Activated naive CD4-positive, alpha-beta T cell treated with anti-CD3 and anti-CD28 coated beads, Interleukin-2, amount 10 ng/mL, durations not matched to agents 7 days and 5 days (primary cell): ENCODE measurements at regions not wholly inside any gene's neighbourhood (a gene's known extent, or its start where the extent isn't known, plus 50 kb on each side); places are given as distances from the start of the nearest gene placed in this dataset.

ENCODE experiments used
- CTCF ChIA-PET: fragments of 350-600 bp; sonication (Branson Sonifier 250); formaldehyde crosslinking; loops from one replicate; lab custom pipeline; 2021; ENCODE audit warnings: antibody characterized with exemption; lab: Charles Lee
- DNase-seq: peaks from one replicate; pipeline ENCODE4 v3.0.0-alpha.2; 2020
- H3K27ac Mint-ChIP-seq: one replicate; pipeline ENCODE4 v1.8.0; 2021; ENCODE audit warnings: mild to moderate bottlenecking, moderate library complexity, mixed read lengths
- H3K27me3 Mint-ChIP-seq: one replicate; pipeline ENCODE4 v1.8.0; 2021; ENCODE audit warnings: mild to moderate bottlenecking, mixed read lengths
- H3K36me3 Mint-ChIP-seq: one replicate; pipeline ENCODE4 v1.8.0; 2021; ENCODE audit warnings: mixed read lengths
- H3K4me1 Mint-ChIP-seq: one replicate; pipeline ENCODE4 v1.8.0; 2021; ENCODE audit warnings: mixed read lengths
- H3K4me3 Mint-ChIP-seq: one replicate; pipeline ENCODE4 v1.8.0; 2021; ENCODE audit warnings: mild to moderate bottlenecking, moderate library complexity, mixed read lengths
- H3K9me3 Mint-ChIP-seq: one replicate; pipeline ENCODE4 v1.8.0; 2021; ENCODE audit warnings: mixed read lengths

GRCh38 chr1:116262207-116262994 lies 110.6 kb upstream of the ATP1A1 start:
- CTCF ChIA-PET, result interaction anchor here (1.1 kb wide), 1 partner anchor 223 kb away, joined by 3 read pairs; no protein-coding TSS in a partner anchor
- no peak for DNase-seq
- Mint-ChIP-seq H3K36me3 (no peaks in the 10 kb centered on the region), H3K4me3 (no peak overlapping the region), H3K4me1 (peaks cover 28% of the 10 kb centered on the region), H3K9me3 (no peaks in the 10 kb centered on the region), H3K27me3 (no peaks in the 10 kb centered on the region), H3K27ac (no peak overlapping the region)

GRCh38 chr1:116262995-116263385 lies 110.1 kb upstream of the ATP1A1 start:
- peaks cover 29% of the 10 kb centered on the region for H3K4me1 Mint-ChIP-seq
- CTCF ChIA-PET, result interaction anchor here (1.1 kb wide), 1 partner anchor 222 kb away, joined by 3 read pairs; no protein-coding TSS in a partner anchor
- no peak overlapping the region for H3K4me3 Mint-ChIP-seq

GRCh38 chr1:116265931-116266863 lies 106.8 kb upstream of the ATP1A1 start:
- no peaks in the 10 kb centered on the region for H3K36me3 Mint-ChIP-seq
- H3K9me3 Mint-ChIP-seq, result no peaks in the 10 kb centered on the region
- H3K27ac Mint-ChIP-seq, result no peak overlapping the region
- H3K4me1 Mint-ChIP-seq, result peaks cover 25% of the 10 kb centered on the region
- CTCF ChIA-PET, result interaction anchor here (0.6 kb wide), 1 partner anchor 76 kb away, joined by 3 read pairs; no protein-coding TSS in a partner anchor
- peaks cover 4% of the 10 kb centered on the region for H3K27me3 Mint-ChIP-seq
- no peak overlapping the region for H3K4me3 Mint-ChIP-seq
- DNase-seq, result no peak

More at GRCh38 chr1:116262995-116263385, 110.1 kb upstream of the ATP1A1 start:
- Mint-ChIP-seq H3K9me3 (no peaks in the 10 kb centered on the region), H3K36me3 (no peaks in the 10 kb centered on the region), H3K27me3 (no peaks in the 10 kb centered on the region), H3K27ac (no peak overlapping the region)
- DNase-seq, result no peak

- Mint-ChIP-seq H3K4me3 (no peak overlapping the region), H3K9me3 (no peaks in the 10 kb centered on the region), H3K27me3 (peaks cover 4% of the 10 kb centered on the region), H3K4me1 (peaks cover 23% of the 10 kb centered on the region), H3K27ac (no peak overlapping the region), H3K36me3 (no peaks in the 10 kb centered on the region)
- no peak for DNase-seq
- CTCF ChIA-PET, result interaction anchor here (0.6 kb wide), 1 partner anchor 77 kb away, joined by 3 read pairs; no protein-coding TSS in a partner anchor
Measured at GRCh38 chr1:116266864-116267212, 106.2 kb upstream of the ATP1A1 start.

DNA sequence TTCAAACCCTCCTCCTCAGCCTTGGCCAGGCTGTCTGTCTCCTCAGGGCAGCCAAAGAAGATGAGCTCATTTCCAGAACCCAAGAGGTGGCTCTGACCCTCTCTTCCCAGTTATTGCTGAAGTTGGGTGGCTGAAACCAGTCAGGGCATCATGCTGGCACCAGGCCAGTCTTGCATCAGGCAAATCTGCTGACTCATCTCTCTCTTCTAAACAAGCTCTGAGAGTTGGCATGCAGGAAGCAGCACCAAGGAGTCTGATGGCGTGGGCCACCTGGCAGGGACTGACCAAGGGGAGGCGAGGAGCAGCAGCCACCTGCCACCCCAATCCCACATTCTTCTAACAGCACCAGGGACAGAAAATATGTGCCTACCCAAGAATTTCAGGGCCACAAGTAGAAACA lies 104.8 kb upstream of the ATP1A1 start:
- no peak overlapping the region for H3K27ac Mint-ChIP-seq
- DNase-seq, result no peak
- H3K27me3 Mint-ChIP-seq, result peaks cover 5% of the 10 kb centered on the region
- CTCF ChIA-PET, result no interaction called here
- H3K4me3 Mint-ChIP-seq, result no peak overlapping the region
- H3K9me3 Mint-ChIP-seq, result no peaks in the 10 kb centered on the region
- no peaks in the 10 kb centered on the region for H3K36me3 Mint-ChIP-seq
- H3K4me1 Mint-ChIP-seq, result peaks cover 15% of the 10 kb centered on the region

GRCh38 chr1:116270316-116271057 lies 102.6 kb upstream of the ATP1A1 start:
- CTCF ChIA-PET, result no interaction called here
- H3K4me1 Mint-ChIP-seq, result peaks cover 15% of the 10 kb centered on the region
- H3K36me3 Mint-ChIP-seq, result no peaks in the 10 kb centered on the region
- DNase-seq, result no peak
- no peak overlapping the region for H3K27ac Mint-ChIP-seq
- peaks cover 18% of the 10 kb centered on the region for H3K27me3 Mint-ChIP-seq
- no peak overlapping the region for H3K4me3 Mint-ChIP-seq
- H3K9me3 Mint-ChIP-seq, result no peaks in the 10 kb centered on the region

GRCh38 chr1:116273042-116273783 lies 99.8 kb upstream of the ATP1A1 start:
- Mint-ChIP-seq H3K4me3 (no peak overlapping the region), H3K9me3 (no peaks in the 10 kb centered on the region), H3K36me3 (no peaks in the 10 kb centered on the region), H3K27ac (no peak overlapping the region), H3K27me3 (peaks cover 19% of the 10 kb centered on the region), H3K4me1 (peaks cover 5% of the 10 kb centered on the region)
- DNase-seq, result no peak
- CTCF ChIA-PET, result no interaction called here

DNA sequence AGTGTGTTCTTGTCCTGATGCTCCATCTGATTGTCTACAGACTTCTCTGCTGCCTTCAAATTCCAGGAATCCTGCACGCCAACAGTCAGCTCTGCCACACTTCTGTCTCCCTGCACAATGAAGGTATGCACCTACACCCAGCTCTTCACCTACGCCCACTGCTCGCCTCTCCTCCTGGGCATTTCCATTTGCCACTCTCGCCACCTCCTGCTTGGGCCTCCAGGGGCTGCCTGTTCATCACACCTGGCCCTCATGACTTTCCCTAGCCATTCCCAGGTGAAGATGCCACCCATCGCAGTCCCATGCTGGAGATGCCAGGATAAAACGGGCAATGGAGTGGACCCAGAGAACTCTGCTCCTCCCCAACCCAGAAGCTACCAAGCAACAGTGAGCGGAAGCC lies 96.5 kb upstream of the ATP1A1 start:
- Mint-ChIP-seq H3K9me3 (no peaks in the 10 kb centered on the region), H3K4me1 (no peaks in the 10 kb centered on the region), H3K36me3 (no peaks in the 10 kb centered on the region), H3K27me3 (peaks cover 17% of the 10 kb centered on the region), H3K4me3 (no peak overlapping the region), H3K27ac (no peak overlapping the region)
- no peak for DNase-seq
- CTCF ChIA-PET, result no interaction called here

- H3K27ac Mint-ChIP-seq, result no peak overlapping the region
- peaks cover 2% of the 10 kb centered on the region for H3K9me3 Mint-ChIP-seq
Measured at GRCh38 chr1:116277840-116278540, 95.1 kb upstream of the ATP1A1 start.

DNA sequence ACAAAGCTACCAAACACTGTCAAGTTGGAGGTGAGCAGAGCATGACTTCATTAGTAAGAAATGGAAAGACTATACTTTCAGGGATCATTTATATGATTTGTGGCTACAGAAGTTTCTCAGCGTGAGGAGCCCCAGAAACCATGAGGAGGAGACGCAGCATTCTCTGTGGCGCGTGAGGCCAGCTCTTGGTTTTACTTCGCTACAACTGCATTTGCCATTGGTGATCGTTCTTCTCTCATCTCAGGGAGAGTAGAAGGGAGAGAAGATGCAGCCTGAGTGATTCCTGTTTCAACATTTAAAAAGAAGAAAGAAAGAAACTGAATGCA lies 94.5 kb upstream of the ATP1A1 start:
- Mint-ChIP-seq H3K36me3 (peaks cover 2% of the 10 kb centered on the region), H3K27ac (no peak overlapping the region), H3K4me1 (no peaks in the 10 kb centered on the region), H3K4me3 (no peak overlapping the region), H3K27me3 (peaks cover 22% of the 10 kb centered on the region), H3K9me3 (peaks cover 2% of the 10 kb centered on the region)
- CTCF ChIA-PET, result no interaction called here
- DNase-seq, result no peak

More at GRCh38 chr1:116277840-116278540, 95.1 kb upstream of the ATP1A1 start:
- H3K4me3 Mint-ChIP-seq, result no peak overlapping the region
- H3K36me3 Mint-ChIP-seq, result peaks cover 2% of the 10 kb centered on the region
- CTCF ChIA-PET, result no interaction called here
- DNase-seq, result no peak
- H3K27me3 Mint-ChIP-seq, result peaks cover 24% of the 10 kb centered on the region
- no peaks in the 10 kb centered on the region for H3K4me1 Mint-ChIP-seq

GRCh38 chr1:116279715-116280114 lies 93.3 kb upstream of the ATP1A1 start:
- H3K9me3 Mint-ChIP-seq, result peaks cover 2% of the 10 kb centered on the region
- CTCF ChIA-PET, result no interaction called here
- no peaks in the 10 kb centered on the region for H3K4me1 Mint-ChIP-seq
- no peak for DNase-seq
- peaks cover 15% of the 10 kb centered on the region for H3K27me3 Mint-ChIP-seq
- H3K36me3 Mint-ChIP-seq, result peaks cover 2% of the 10 kb centered on the region
- H3K4me3 Mint-ChIP-seq, result no peak overlapping the region
- H3K27ac Mint-ChIP-seq, result no peak overlapping the region

DNA sequence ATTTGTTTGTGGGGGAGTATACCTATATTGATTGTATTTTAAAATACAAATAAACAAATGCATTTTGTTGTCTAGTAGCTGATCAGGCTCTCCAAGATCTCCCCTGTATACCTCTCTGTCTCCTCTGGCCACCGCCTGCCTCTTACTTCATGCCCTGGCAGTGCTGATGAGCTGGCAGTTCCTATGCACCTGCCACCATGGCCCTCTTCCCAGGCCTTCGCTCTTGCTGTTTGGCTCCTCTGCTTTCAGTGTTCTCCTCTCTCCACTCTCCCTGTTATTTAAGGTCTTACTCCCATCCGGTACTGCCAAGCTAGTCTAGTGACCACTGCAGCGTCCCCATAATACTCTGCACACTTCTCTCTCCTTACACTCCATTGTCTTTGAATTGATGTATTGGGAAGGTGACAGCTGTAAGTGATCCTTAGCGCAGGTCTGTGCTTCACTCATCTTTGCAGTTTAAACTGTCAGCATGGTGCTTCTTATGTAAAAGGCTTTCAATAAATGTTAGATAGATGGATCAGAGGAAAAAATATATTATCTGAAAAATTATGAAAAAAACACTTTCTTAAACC lies 88.1 kb upstream of the ATP1A1 start:
- Mint-ChIP-seq H3K36me3 (peaks cover 5% of the 10 kb centered on the region), H3K9me3 (peaks cover 2% of the 10 kb centered on the region)

DNA sequence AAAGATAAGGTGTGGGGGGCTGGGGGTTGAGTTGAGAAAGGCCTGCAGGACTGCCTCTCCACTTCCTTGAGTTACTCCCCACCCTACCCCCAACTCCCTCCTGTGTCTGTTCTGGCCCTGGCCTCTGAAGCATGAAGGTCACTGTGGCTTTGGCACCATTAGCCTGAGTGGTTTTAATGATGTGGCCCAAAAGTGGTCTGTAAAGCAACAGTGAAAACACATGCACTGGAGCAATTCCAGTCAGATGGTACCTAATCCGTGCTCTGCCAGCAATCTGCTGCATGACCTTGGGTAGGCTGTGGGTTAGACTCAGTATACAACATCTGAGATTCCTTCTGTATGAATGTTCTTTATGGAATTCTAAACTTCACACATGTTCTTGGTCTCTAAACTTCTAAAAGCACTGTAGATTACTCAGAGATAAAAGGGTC lies 86.5 kb upstream of the ATP1A1 start:
- CTCF ChIA-PET, result no interaction called here
- no peak for DNase-seq
- Mint-ChIP-seq H3K4me3 (no peak overlapping the region), H3K27ac (no peak overlapping the region), H3K27me3 (peaks cover 18% of the 10 kb centered on the region), H3K36me3 (peaks cover 5% of the 10 kb centered on the region), H3K9me3 (peaks cover 2% of the 10 kb centered on the region), H3K4me1 (no peaks in the 10 kb centered on the region)

More for the DNA sequence above, 88.1 kb upstream of the ATP1A1 start:
- Mint-ChIP-seq H3K27me3 (peaks cover 18% of the 10 kb centered on the region), H3K27ac (no peak overlapping the region), H3K4me3 (no peak overlapping the region), H3K4me1 (no peaks in the 10 kb centered on the region)
- CTCF ChIA-PET, result interaction anchor here (0.6 kb wide), 1 partner anchor 85 kb away, joined by 3 read pairs; no protein-coding TSS in a partner anchor
- no peak for DNase-seq
